ENCODE measurements at regions not wholly inside any gene's neighbourhood (a gene's known extent, or its start where the extent isn't known, plus 50 kb on each side); places are given as distances from the start of the nearest gene placed in this dataset.

DNA sequence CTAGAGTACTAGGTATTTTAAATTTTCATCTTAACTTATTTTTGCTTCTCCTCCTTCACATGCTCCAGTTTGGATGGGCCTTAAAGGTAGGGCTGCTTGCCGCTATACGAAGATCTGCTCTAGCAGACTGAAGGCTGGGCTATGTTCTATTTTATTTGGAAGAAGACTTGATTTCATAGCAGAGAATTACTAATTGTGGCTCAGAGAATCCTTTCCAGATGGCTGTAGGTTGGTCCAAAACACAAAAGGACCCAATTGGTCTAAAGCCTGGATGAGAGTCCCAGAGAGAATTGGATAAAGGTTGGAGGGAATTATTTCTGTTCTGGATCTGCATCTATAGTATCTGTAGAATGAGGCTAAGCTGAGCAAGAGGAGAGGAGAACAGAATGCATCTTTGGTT, 719.4 kb upstream of the PTBP2 start:
- DNase-seq (ENCODE audit: low read depth): no peak

DNA sequence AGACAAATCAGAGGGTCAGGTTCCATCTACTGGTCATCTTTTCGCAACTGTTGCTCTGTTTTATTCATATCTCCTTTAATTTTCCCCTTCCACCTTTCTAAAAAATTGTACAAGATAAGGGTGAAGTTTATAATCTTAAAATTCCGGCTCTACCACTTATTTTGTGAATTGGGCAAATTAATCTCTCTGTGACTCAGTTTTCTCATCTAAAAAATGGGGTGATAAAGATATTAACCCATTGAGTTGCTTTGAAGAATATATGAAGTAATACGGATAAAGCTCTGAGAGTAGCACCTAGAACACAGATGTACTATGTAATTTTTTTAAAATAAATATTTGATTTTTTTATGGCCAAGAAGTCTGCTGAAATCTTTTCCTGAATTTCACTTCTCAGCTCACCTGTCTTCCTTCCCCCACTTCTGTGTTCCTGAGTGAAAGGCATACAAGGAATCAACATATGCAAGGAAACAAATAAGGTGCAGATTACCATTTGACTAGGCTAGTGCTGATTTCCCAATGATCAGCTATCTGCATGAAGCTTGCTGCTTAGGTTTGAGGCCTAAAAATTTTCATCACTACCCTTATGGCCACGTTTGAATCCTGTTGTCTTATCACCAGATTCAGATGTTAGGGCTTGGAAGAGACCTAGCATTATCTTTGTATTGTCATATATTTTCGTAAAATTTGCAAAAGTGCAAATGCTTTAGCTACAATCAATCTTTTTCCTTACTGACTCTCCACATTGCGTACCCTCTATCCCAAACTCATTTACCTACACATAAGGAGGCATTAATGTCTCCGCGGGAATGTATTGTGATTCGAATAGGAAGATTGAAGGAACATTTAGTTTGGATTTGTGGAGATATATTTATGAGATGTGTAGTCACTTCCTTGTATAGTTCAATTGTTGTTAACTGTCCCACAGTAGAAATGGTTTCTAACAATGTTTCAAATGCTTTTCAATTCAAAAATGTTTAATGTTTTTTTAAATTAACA, 718.3 kb upstream of the PTBP2 start:
- no peak for DNase-seq (ENCODE audit: low read depth)

DNA sequence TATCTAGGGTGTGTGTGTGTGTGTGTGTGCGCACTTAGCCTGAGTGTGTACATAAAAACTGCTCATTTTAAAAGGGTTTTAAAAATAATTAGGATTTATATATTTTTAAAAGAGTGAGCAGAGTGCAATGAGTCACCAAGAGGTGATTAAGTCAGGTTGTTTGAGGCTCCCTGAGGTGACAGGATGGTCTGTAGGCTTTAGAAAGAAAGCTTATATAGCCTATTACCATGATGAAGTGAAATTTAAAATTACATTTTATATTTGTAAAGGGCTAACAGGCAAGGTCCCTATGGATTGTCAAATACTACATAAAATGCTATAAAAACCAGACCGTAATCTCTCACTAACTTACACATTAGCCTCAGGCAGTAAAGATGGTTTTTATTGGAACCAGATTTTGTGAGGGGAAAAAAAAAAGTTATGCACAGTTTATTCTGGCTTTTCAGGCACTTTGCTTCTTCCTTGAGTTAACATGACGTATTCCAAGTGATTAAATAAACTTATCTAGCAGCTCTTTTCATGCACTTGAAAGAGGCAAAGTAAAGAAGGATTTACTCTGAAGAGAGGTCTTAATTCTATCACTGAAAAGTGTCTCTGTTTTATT, 711.7 kb upstream of the PTBP2 start:
- no peak for DNase-seq (ENCODE audit: low read depth)

DNA sequence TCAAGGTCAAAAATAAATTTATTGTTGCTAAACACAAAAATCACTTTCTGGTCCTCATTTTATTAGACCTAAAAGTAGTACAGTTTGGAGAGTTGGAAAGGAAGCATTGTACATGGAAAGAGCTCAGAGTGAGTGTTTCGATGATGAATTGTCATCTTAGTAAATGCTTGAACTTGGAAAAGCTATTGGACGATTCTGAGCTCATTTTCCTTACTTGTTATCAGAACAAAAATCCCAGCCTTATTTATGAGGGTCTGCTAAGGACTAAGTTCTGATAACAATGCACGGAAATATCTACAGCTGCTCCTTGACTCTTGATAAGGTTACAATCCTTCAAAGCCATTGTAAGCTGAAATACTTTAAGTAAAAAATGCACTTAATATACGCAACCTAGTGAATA, 710.0 kb upstream of the PTBP2 start:
- DNase-seq (ENCODE audit: low read depth): no peak

DNA sequence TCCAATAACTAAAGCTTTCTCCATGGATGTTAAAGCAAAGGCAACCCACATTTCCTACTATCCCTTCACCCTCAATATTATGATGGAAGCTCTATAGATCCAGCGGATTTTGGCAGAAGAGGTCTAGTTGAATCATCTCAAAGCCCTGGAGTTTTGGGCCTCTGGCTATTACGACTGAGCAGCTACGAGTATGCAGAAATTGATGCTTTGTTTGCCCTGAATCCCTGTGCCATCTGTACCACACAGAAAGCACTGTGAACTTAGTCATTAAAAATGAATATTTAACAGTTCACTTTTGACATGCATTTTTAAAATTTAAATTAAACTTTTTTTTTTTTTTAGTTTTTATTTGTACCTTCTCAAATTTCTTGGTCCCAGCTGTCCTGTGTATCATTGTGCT, 705.4 kb upstream of the PTBP2 start:
- no peak for DNase-seq (ENCODE audit: low read depth)

DNA sequence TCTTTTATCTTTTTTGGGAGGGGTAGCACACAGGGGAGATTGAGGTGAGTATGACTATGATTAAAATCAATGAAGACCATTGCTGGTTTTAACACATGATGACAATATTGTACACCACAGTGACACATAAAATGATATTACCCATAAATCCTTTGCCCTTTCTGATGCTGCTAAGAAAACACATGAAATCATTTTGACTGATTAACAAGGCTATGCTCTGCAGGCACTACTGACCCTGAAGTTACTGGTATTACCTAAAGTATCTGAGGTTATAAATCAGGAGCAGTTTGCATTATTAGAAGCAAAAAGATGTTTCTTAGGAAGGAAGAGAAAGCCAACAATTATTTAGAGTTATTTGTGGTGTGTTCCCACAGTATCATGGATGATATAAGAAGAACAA, 701.2 kb upstream of the PTBP2 start:
- no peak for DNase-seq (ENCODE audit: low read depth)

DNA sequence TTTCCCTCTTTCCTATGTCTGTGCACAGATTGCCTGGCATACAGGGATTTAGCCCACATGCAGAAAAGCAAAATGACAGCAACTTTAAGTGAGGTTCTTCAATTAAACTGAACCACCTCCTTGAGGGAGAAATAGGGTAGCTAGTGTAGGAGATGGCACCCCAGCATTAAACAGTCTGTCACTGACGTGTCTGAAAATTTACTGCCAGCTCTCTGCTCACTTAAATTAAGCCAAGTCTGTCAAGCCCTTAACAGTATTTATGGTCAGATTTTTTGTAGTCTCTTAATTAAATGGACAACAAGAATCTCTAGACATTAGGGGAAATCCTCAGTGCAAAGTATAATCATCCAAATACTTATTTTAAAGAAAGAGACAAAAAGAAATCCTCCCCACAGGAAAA, 696.5 kb upstream of the PTBP2 start:
- DNase-seq (ENCODE audit: low read depth): no peak

DNA sequence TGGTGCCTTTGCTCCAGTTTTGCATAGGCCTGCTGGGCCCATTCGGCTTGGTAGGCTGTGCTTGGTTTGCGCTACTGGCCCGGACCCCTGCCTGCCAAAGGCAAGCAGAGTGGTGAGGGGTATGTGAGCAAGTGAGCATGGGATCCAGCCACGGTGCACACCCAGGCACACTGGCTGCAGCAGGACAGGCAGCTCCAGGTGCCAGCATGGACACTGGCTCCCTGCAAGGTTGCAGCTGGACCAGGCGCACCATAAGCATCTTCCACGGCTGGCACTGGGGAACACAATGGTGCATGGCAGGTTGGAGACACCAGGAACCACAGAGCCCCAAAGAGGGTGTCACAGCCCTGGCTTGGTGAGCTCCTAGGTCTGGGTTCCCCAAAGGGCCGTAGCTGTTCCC, 693.5 kb upstream of the PTBP2 start:
- DNase-seq (ENCODE audit: low read depth): no peak

DNA sequence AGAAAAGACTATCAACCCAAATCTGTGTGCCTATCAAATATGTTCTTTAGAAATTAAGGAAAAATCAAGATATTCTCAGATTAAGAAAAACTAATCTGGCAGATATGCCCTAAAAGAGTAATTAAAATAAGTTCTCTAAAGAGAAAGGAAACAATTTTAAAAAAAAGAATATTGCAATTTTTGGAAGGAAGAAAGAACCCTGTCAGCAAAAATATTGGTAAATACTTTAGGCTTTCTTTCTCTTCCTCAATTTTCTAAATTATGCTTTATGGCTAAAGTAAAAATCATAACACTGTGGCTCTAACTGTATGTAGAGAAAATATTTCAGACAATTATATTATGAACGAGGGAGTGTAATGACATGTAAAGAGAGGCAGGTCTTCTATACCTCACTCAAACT, 691.3 kb upstream of the PTBP2 start:
- no peak for DNase-seq (ENCODE audit: low read depth)

DNA sequence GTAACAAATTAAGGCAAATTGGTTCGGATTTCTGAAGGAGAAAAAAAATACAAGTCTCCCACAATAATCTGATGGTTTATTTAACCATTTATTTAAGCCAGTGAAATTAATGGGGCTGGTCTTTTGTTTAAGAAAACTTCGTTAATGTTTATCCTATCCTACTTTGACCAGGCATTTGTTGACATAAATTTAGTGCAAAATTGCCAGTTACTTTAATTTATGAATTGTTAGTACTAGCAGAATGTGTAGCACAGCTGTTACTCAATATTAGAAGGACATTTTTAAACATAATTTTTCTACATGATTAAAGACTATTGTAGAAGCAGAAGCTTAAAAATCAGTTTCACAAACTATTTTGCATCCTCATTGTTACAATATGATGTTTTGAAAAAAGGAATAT, 687.6 kb upstream of the PTBP2 start:
- no peak for DNase-seq (ENCODE audit: low read depth)

DNA sequence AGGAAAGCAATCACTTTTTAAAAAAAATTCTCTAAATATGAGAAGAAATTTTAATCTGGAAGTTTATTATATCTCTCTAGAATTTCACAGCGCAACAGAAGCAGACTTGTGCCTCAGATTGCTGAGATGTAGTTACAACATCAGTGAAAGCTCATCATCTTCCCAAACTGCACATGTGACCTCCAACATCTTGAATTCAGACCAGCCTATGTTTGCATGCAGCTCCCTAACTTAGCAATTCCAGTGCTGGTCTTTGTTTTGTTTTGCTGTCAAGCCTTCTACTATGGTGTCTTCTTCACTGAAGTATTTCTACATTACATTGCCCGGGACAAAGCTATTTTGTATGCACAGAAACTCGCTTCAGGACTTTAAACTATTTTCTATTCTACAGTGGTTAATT, 684.8 kb upstream of the PTBP2 start:
- DNase-seq (ENCODE audit: low read depth): no peak

DNA sequence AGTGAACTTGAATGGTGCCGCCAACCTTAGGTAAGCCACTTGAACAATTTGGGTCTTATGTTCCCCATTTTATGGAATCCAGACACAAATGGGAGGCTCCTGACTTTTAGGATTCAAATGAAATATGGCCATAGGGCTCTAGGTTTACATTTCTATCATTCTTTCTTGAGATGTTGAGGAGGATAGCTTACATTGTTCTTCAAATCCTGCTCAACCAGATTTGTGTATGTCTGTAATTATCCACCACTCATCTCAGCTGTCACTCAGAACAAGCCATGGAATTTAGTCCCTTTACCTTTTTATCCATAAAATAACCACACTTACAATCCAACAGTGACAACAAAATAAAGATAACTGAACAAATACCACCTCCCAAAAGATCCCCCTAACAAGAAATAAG, 682.9 kb upstream of the PTBP2 start:
- no peak for DNase-seq (ENCODE audit: low read depth)

DNA sequence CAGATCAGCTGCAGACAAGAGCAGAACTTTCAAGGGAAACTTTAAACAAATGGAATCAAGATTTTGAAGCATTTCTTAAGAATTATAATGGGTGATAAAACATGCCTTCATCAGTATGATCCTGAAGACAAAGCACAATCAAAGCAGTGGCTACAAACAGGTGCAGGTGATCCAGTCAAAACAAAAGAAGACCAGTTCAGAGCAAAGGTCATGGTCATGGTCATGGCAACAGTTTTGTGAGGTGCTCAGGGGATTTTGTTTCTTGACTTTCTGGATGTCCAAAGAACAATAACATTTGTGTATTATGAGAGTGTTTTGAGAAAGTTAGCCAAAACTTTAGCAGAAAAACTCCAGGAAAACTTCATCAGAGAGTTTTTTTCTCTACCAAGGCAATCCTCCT, 681.7 kb upstream of the PTBP2 start:
- DNase-seq (ENCODE audit: low read depth): no peak

DNA sequence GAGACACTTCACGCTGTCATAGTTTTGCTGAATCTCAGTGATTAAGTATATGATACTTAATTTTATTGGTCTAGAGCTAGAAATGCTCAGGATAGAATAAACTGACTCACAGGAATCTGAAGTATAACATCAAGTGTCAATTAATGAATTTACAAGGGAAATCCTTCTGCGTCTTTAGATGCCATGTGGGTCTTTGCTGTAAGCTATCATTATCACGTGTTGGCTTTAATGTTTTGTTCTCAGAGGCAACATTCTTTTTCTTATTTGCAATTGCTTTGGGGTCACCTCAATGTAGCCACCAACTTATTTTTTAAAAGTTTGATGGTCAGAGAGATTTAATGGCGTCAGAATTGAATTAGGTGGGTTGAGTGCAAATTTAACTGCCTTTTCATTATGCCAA, 680.1 kb upstream of the PTBP2 start:
- no peak for DNase-seq (ENCODE audit: low read depth)

DNA sequence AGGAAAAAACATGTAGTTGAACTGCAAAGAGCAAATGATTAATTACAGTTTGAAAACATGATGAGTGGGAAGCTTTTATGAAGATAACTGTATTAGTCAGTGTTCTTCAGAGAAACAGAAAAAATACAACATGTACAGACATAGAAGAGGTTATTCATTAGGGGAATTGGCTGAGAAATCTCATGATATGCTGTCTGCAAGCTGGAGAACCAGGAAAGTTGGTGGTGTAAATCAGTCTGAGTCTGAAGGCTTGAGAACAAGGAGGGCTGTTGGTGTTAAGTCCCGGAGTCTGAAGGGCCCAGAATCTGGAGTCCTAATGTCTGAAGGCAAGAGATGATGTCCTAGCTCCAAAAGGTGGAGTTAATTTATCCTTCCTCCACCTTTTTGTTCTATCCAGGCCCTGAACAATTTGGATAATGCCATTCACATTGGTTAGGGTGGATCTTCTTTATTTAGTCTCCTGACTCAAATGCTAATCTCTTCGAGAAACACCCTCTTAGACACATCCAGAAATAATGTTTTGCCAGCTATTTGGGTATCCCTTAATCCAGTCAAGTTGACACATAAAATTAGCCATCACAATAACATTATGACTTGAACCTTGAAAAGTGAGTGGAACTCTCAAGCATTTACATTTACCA, 672.9 kb upstream of the PTBP2 start:
- no peak for DNase-seq (ENCODE audit: low read depth)

DNA sequence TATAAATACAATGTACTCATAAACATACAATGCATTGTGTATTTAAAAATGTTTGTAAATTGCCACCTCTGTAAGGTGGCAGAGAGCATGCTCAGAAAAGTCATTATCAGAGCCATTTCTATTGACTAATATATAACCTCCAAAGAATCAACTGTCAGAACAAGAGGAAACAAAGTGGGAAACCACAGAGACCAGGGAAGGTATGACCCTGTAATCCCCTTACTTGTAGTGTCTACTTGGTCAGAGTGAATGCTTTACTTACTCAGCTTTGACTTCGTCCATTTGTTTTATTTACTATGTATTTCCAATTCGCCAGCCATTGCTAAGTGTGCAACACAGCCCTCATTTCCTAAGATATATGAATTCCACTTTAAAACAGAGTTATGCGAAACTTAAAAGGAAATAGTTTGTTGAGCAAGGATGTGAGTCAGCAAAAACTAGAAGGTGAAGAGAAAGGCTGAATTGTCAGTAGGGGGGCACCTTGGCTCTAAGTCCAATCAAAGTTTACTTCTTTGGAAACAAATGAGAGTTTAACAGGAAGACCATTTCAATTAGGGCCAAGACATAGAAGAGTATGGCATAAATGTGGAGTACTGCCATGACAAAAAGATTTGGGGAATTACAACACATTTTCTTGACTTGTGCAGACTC, 671.7 kb upstream of the PTBP2 start:
- no peak for DNase-seq (ENCODE audit: low read depth)

DNA sequence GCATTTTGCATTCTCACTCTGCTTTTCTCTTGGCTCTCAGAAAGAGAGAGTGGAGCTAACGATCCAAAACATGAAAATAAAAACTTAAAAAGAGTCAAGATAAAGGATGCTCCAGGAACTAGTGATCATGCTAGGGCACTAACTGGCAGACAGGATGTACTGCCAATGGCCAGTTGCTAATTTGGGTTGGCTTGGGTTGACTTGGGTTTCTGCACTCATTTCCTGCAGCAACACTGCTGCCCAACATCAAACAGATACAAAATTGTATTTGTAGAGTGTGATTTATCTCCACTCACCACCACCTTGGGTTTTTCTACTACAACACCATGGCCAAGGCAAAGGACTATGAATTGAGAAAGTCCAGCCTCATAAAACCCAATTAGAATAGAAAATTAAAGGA, 662.3 kb upstream of the PTBP2 start:
- DNase-seq (ENCODE audit: low read depth): no peak

DNA sequence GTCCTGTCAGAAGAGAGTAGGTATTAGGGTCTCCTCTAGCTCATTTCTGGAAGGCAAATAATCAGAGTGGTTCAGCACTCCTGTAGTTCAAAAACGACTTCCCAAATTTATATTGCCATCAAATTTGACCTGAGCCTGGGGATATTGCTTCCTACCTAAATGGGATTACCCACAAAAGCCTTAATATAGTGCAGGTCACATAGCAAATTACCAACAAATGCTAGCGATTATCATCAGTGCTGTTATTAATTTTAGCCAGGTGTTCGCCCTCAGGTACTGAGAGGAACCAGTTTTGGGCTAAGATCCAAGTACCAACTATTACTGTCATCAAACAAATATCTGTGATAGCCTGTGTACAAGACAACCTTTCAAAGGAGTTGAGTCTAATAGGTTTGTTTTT, 661.8 kb upstream of the PTBP2 start:
- DNase-seq (ENCODE audit: low read depth): no peak

DNA sequence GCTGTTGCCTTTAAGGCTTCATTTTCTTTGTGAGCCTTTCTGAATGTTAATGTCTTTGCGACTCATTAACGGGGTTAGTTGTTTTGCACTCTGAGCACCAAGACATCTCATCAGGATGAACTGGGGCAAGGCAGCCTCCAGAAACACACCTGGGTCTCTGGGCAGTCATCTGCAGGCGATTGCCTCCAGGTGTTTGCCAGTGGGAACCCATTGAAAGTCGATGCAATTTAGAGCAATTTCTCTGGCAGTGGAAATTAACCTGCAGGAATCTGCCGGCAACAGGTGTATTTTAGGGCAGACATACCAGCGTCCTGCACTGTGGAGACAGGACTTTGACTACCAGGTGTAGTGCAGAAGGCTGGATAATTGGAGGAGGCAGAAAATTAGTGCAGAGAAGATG, 661.0 kb upstream of the PTBP2 start:
- DNase-seq (ENCODE audit: low read depth): no peak

DNA sequence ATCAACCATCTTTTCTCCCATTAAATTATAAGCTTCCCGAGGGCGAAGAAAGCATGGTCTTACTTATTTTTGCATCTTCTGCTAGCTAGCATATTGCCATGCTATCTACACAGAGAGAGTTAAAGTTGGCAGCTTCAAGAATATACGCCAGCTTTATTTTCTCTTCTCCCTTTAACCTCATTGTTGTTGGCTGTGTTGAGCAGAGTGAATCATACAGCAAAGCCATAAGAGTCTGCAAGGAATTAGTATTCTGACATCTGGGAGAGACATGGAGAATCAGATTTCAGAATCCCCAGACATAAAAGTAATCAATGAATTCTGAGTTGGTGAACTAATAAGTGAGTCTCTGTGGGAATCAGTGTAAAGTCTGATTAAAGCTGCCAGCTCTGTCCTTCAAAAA, 649.6 kb upstream of the PTBP2 start:
- no peak for DNase-seq (ENCODE audit: low read depth)

DNA sequence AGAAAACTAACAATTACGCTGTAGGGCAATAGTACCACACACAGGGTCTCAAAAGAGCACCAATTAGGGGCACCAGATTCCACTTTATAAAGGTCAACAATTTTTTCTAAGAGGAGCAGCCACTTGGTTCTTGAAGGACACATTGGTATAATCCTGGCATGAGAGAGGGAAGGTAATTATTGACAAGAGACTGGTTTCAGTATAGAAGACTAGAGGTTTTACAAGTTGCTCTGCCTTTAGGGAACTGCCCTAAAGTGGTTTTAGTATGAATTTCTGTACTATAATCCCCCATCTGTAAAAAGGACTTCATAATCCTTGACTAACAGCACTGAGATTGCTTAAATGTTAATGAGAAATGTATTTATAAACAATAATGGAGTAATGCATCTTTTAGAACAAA, 648.5 kb upstream of the PTBP2 start:
- no peak for DNase-seq (ENCODE audit: low read depth)

DNA sequence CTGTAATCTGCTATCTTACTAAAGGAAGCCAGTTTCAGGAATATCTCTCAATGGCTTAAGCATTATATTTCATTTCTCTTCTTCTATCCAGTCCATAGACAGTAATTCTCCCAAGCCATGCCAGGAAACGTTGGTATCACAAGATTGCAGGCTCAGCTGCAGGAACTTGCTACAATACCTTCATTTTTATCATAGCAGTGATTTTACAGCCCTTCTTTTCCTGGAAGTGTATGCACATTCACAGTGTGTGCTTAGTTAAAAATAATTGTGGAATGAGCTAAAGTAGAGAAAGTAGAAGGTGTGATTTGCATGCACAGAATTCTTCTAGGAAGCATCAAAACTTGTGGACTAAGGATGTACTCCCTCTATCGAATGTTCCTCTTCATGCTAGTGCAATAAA, 647.2 kb upstream of the PTBP2 start:
- DNase-seq (ENCODE audit: low read depth): no peak
